ENCODE measurements at regions not wholly inside any gene's neighbourhood (a gene's known extent, or its start where the extent isn't known, plus 50 kb on each side); places are given as distances from the start of the nearest gene placed in this dataset.
"Not testable (repeated sequence)": the region's sequence is repeated elsewhere in the genome, so short reads cannot be mapped to it uniquely, and the experiment has no call there.

DNA sequence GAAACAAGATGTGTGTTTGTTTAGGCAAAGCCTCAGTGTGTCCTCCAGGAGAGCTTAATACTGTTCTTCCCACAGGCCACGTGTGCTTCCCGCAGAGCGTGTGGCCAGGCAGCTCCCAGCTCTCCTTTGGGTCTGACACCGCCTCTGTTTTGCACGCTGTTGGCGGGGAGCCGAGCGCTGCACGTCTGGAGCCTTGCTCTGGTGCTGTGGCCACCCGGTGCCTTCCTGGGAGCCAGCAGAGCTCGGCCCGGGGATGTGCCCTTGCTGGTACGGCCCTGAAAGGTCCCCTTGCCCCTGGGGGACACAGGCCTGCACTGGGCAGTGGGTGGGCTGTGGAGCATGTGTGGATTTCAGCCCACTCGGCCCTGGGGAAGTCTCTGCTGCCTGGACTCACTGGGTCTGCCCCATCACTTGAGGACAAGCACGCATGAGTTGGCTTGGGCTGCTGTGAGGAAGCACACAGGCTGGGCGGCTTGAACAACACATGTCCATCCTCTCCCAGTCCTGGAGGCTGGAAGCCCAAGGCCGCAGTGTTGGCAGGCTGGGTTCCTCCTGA is 160.7 kb upstream of the HDAC4 start:
- DNase-seq (ENCODE audit: low read depth in 3 of 3, low spot score in 1 of 3), result no peak

DNA sequence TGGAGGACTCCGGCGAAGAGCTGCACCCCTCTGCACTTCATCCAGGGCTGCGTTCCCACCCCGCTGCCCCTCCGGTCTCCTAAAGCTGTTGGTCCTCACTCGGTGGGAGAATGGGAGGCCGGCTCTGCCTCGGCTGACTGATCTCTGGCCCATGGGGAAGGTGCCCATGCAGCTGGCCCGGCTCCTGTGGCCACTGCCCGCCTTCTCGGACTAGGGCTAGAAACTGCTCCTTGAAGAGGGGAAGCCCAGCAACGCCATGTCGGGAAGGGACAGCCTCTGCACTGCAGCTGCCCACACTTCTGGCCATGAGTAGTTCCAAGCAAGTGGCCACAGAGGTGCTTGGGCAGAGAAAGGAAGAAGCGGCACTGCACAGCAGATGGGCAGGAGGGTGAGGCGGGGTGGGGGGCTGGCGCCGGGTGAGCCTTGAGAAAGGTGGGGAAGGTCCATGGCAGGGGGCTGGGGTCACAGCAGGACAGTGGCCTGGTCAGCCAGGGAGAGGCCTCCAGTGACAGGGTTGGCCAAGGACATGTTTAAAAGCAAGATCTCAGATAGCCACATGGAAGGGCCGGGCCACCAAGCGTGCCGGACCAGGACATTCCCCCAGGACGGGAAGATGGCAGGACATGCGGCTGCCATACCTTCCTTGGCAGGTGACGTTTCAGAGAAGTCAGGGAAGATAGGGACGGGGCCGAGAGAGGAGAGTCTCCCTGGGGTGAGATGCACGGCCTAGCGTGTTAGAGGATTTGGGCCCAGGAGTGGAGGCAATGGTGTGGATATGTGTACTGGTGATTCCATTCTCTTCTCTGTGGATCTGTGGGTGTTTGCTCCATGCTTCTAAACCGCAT is 158.8 kb upstream of the HDAC4 start:
- DNase-seq (ENCODE audit: low read depth in 3 of 3, low spot score in 1 of 3), result no peak

DNA sequence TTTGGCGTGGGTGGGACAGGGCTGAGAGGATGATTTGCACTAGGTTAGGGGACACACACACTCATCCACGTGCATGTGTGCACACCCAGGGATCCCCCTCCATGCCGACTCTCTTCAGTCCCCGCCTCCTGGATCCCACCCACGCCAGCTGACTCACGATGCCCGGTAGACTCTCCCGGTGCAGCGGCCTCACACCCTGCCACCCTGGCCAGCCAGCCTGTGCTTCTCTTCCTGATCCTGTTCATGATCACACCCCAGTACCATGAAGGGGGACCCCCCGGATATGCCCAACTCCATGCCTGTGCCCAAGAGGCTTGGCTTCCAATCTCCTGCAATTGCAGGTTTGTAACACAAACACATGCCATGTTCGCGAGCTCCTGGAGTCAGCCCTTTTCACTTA is 157.8 kb upstream of the HDAC4 start:
- no peak for DNase-seq (ENCODE audit: low read depth in 3 of 3, low spot score in 1 of 3)

DNA sequence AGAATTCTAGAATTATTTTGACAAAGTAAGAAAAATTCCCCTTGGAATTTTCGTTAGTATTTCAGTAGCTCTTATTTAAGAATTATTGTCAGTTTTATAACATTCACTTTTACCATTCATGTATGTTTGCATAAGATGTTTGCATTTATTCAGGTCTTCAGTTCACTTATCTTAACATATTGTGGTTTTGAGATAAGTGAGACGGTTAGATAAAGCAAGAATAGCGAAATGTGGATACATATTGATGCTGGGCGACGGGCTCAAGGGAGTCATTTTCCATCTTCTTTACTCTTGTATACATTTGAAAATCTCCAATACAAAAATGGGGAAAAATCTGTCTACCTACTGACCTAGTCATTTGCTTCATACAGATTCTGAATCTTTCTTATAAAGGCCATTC is 156.7 kb upstream of the HDAC4 start:
- DNase-seq (ENCODE audit: low read depth in 3 of 3, low spot score in 1 of 3), result no peak

DNA sequence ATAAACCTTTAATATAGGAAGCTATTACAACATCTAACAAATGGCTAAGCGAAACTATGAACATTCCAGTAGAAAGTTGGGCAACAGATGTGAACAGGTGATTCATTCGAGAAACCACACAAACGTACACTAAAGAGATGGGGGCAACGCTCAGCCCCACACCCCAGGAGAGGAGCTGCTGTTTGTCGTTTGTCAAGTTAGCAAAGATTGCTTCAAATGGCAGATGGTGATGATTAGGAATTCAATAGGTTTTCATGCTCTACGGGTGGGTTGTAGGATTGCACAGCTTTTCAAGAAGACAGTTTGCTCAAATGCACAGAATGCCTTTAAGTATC is 154.7 kb upstream of the HDAC4 start:
- DNase-seq (ENCODE audit: low read depth in 3 of 3, low spot score in 1 of 3), result no peak

DNA sequence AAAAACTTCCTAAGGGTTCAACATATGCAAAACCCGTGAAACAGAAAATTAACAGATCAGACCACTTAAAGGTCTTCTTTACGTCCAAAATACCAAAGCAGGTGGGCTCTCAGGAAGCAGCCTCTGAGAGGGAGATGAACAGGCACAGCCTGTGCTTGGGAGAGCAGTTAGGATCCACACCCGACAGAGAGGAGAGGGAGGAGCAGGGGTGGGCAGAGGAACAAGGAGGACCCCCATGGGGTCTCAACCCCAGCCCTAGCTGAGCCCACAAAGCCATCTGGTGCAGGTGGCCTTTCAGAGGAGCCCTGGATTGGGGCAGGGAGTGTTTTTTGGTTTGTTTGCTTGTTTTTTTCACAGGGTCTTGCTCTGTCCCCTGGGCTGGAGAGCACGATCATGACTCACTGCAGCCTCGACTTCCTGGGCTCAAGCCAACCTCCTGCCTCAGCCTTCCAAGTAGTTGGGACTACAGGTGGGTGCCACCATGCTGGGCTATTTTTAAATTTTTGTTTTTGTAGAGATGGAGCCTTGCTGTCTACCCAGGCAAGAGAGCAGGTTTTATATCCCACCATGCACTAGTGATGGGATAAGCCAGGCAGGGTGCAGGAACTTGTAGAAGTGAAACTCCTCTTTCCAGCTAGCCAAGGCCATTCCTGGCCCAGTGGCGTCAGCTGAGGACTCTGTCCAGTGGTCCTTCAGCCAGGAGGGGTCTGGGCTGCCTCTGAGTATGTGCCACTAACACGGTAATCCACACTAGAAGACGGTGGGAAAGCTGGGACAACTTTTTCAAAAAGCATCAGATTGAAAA is 154.1 kb upstream of the HDAC4 start:
- no peak for DNase-seq (ENCODE audit: low read depth in 3 of 3, low spot score in 1 of 3)

DNA sequence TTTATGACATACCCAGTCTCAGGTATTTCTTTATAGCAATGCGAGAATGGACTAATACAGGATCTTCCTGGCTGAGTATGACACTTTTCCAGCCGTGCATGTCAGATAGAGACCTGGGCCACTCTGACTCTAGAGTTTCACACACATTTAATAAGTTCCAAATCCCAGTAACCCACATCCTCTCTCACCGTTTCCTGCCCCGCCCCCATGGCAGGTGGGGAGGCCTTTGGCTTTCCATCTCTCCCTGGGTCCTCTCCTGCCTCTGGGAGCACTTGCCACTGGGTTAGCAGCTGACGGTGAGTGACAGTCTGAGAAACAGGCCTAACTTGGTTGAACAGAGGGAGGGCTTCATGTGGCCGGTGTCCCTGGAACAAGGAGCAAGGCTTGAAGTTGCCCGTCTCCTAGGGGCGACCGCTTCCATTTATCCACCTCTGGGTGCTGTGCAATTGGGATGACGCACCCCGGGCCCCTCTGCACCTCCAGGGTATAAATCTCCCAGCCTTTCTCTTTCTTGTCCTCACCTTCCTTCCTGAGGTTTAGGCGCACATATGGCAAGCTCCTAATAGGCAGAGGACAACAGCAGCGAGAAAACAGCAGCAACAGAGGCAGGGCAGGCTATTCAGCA is 152.7 kb upstream of the HDAC4 start:
- no peak for DNase-seq (ENCODE audit: low read depth in 3 of 3, low spot score in 1 of 3)

DNA sequence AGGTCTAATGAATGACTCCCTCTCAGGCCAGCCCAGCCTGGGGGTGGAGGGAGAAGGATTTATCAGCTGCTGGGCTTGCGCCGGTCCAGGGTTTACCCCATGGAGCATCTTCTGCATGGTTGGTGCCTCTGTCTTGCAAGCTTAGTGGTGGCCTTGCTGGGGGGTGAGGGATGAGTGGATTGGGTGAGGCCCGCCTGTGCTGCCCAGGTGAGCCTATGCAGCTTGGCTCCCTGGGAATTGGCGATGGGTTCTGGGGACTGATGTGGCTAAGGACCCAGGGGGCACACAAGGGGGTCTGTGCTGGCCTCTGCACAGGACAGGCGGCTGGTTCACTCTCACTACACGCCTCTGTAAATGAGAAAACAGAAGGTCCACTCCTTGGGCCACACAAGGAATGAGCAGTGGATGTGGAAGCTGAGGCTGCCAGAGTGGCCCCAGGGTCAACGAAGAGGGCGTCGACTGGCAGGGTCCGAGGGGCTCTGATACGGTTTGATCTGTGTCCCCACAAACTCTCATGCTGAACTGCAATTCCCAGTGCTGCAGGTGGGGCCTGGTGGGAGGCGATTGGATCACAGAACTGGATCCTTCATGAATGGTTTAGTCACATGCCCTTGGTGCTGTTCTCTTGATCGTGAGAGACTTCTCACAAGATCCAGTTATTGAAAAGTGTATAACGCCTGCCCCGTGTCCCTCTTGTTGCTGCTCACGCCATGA is 151.6 kb upstream of the HDAC4 start:
- no peak for DNase-seq (ENCODE audit: low read depth in 3 of 3, low spot score in 1 of 3)

DNA sequence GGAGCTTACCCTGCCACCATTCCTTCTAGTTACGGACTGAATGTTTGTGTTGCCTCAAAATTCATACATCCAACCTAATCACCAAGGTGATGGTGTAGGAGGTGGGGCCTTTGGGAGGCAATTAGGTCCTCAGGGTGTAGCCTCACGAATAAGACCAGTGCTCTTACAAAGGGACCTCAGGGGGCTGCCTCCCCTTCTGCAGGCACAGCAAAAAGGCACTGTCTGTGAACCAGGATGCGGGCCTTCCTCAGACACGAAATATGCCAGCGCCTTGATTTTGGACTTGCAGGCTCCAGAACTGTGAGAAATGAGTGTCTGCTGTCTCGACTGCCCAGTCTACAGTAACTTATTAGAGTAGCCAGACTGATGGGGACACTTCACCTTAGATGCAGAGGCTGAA is 150.4 kb upstream of the HDAC4 start:
- DNase-seq (ENCODE audit: low read depth in 3 of 3, low spot score in 1 of 3), result no peak

DNA sequence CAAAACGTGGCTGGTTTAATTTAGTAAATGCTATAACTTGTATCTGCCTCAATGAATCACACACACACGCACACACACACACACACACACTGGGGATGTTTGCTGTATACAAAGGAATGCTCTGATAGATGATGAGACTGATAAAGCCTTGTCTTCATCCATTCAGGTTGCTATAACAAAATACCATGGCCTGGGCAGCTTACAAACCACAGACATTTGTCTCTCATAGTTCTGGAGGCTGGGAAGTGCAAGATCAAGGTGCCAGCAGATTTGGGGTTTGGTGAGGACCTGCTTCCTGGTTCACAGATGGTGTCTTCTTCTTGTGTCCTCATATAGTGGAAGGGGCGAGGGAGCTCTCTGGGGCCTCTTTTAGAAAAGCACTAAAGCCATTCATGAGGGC is 149.5 kb upstream of the HDAC4 start:
- DNase-seq (ENCODE audit: low read depth in 3 of 3, low spot score in 1 of 3), result no peak

DNA sequence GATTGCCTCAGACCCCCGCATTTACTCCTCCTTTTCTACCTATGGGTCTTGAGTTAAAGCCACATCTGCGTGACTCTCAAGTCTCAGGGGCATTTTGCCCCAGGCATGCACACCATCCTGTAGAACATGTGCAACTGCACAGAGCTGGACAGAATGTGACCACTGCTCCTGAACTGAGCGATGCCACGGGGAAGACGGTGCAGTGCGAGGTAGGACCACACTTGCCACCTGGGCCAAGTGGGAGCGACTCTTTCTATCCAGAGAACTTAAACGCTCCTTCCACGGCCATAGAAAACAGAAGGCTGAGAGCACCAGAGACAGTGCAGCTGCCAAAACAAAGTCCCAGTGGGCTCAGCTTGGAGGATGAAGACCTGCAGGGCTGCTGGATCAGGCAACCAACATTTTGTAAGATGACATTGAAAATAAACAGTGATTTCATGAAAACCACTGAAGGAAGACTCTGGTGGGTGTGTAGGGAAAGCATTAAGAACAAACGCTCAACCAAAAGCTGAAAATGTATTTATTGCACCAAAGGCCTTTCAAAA is 149.0 kb upstream of the HDAC4 start:
- no peak for DNase-seq (ENCODE audit: low read depth in 3 of 3, low spot score in 1 of 3)

DNA sequence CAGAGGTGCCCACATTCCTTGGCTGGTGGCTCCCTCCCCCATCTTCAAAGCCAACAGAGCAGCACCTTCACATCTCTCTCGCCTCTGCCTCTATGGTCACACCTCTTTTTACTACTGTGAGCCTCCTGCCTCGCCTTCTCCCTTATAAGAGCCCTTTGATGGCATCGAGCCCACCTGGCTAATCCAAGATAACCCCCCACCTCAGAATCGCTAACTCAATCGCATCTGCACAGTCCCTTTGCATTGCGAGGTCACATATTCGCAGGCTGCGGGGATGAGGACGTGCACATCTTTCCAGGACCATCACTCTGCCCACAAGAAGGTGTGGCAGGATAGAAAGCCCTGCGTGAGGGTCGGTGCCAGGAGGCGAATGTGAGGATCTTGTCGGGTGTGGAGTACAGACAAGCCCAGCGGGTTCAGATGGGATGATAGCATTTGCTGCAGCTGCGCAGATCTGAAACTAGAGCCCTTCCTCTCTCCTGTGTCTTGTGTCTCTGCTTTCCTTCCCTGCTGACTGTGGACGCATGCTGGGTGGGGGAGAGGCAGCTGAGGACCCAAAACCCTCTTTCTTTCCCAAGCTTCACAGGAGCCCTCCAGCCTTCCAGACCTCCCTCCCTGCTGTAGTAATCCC is 148.3 kb upstream of the HDAC4 start:
- DNase-seq (ENCODE audit: low read depth in 3 of 3, low spot score in 1 of 3), result no peak

DNA sequence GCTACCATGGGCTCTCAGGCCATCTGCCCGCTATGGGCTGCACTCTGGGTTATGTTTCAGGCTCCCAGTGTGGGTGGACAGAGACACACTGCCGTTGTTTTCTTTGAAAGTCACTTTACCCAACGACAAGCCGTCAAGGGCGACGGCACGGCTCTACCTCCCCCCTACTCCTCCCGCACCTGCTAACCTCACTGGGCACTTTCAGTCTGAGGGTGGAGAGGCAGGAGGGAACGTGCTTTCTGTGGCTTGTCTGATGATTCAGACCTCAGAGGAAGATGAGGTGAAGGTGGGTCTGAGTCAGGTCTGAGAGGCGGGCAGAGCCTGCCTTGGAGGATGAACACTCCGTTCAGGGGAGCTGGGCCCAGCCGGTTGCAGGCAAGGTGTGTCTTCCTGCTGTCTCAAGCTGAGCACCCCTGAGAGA is 147.6 kb upstream of the HDAC4 start:
- DNase-seq (ENCODE audit: low read depth in 3 of 3, low spot score in 1 of 3), result peak; percentile 24 to 29 (median 29)

DNA sequence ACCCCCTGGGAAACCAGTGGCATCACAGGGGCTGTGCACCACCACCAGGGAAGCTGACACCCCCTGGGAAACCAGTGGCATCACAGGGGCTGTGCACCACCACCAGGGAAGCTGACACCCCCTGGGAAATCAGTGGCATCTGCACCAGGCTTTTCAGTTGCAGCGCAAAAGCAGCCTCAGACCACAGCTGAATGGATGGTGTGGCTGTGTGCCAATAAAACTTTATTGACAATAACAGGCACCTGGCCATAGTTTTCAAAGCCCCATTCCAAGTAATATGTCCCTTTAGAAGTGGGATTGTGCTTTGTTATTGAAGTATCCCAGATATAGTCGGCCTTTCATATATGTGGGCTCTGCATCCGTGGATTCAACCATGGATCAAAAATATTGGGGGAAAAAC is 146.3 kb upstream of the HDAC4 start:
- not testable (repeated sequence) for DNase-seq (ENCODE audit: low read depth in 3 of 3, low spot score in 1 of 3)

DNA sequence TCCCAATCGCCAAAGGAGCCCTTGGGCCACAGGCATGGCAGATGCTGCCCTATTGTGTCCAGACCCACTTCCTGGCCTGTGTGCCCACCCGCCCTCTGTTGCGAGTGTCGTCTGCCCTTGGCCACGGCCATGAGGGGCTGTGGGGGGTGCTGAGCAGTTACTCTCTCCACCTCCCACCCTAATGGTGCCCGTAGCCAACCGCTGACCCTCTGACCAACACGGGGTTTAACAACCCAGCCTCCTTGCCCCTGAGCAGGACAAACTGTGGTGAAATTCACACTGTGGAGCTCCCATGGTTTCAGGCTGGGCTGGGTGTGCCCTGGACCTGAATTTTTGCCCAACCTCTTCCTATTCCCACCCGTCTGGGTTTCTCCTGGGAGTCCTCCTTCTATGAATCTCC is 145.7 kb upstream of the HDAC4 start:
- DNase-seq (ENCODE audit: low read depth in 3 of 3, low spot score in 1 of 3), result no peak

DNA sequence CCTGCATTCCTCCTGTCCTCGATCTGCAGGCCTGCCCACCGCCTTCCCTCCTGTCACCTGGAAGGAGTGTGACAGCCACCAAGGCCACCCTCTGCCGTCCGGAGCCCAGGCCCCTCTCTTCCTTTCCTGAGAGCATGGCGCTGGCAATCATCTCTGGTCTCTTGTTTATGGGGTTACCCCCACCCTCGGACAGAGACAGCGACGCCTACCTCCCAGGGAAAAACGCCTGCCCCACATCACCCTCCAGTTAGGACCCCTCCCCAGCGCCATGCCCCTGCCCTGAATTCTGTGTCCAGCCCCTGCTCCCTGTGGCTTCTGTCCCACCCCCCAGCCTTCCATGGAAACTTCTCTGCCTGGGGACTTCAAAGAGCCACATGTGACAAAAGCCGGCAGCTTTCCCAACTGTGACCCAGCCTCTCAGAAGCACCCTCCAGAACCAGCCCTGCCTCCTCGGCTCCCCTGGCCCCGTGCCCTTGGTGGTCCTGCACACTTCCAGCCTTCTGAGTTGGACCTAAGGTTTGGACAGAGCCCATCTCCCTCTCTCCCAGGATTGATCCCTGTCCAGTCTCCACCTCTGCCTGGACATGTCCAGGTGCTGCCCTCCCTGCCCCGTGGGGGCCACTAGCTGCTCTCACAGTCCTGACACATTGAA is 145.0 kb upstream of the HDAC4 start:
- no peak for DNase-seq (ENCODE audit: low read depth in 3 of 3, low spot score in 1 of 3)

DNA sequence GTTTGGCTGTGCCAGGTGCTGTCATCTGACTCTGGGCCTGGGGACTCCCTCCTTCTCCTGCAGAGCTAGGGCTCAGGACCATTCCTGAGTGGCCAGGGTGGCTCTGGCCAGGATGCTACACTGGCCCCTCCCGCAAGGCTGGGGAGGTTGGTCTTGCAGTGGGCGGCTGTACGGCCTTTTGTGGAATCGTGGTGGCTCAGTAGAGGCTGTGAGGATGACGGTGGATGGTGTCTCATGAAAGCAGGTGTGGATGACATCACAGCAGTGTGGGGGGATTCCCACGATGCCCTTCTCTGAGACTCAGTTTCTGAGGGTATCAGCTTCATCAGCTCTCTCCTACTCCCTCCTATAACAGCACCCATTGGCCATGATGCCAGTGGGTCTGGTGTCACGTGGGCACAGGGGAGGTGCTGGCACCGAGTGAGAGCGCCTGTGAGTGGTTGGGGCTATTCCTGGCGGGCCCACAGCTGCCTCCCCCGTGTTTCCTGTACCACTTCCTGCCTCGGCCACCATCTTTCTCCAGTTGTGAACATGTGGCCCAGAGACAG is 144.2 kb upstream of the HDAC4 start:
- peak in 1 of 3 donors; percentile 29 for DNase-seq (ENCODE audit: low read depth in 3 of 3, low spot score in 1 of 3)

DNA sequence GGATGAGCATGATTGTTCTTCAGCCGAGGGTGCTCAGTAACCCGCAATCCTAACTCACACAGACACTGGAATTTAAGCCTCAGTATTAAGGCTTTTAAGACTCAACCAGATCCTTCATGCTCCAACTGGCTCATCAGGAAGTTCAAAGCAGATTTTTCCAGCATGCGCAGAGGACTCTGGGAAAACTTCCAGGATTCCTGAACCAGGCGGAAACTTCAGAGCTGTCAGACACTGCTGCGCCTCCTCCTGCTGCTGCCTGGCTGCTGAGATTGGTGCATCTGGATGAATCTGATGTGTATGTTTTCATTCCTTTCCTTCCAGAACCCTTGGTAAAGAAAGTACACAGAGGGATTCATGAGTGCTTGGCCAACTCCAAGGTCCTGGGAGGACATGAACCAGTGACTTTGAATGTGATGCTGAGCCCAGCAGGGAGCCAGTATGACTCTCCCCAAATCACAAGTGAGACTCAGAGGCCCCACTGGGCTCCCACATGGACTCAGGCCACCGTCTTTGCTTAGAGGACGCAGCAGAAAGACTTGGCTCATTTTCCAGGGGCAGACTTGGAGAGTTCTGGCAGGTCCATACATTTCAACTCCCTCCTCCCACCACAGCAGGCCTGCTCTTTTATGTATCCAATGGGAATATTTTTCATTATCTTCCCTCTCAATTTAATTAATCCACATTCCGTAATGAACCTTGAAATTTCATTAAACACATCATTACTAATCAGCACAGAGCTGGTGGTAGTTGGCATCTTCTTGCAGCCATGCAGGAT is 143.5 kb upstream of the HDAC4 start:
- DNase-seq (ENCODE audit: low read depth in 3 of 3, low spot score in 1 of 3), result no peak

DNA sequence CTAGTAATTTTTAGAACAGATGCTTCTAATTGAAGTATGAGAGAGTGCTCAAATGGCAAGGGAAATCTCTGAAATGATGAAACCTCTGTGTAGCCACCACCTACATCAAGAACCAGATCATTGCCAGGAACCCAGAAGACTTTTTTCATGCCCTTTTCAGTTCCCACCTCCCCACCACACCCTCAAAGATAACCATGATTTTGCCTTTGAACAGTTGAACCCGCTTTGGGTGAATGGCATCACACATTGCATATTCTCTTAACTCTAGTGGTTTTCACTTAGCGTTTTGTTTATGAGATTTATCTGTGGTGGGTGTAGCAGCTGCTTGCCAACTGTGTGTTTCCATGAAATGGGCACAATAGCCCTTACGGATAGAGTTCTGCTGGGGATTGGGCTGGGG is 142.9 kb upstream of the HDAC4 start:
- no peak for DNase-seq (ENCODE audit: low read depth in 3 of 3, low spot score in 1 of 3)
